Right lobe of liver (tissue), 4 donors: ENCODE measurements at regions not wholly inside any gene's neighbourhood (a gene's known extent, or its start where the extent isn't known, plus 50 kb on each side); places are given as distances from the start of the nearest gene placed in this dataset.

Experiments used
- CTCF ChIP-seq, 4 donors: fragments of 200-600 bp in 3 of 4; fragments of 450-650 bp in 1 of 4; IDR thresholded peaks; one replicate each; pipeline versions ENCODE4 v1.5.1 to v1.8.0; 2016 to 2022; ENCODE audit warnings: antibody characterized with exemption in 4 of 4, mild to moderate bottlenecking in 2 of 4
- POLR2A ChIP-seq: fragments of 450-650 bp; IDR thresholded peaks from one replicate; pipeline ENCODE4 v1.6.1; 2017; ENCODE audit warnings: antibody characterized with exemption, mild to moderate bottlenecking
- donor health status: DM: no; HTN: no; CAD: no.
- donor health status: DM: no; HTN: no; CAD: no.
- donor health status: DM: no; HTN: yes; CAD: no.

- TF ChIP-seq CTCF (IDR thresholded peaks at IDR 0.05) (no peak), POLR2A (no peak)
Measured at GRCh38 chrY:12559007-12559406, 142.0 kb upstream of the USP9Y start.
